Stimulated activated naive B cell treated with anti-CD40 and anti-IgM and Interleukin-4, amounts not matched to agents 10 μg/mL and 1 μg/mL and 100 μg/mL, for 72 hours (primary cell): ENCODE measurements at regions not wholly inside any gene's neighbourhood (a gene's known extent, or its start where the extent isn't known, plus 50 kb on each side); places are given as distances from the start of the nearest gene placed in this dataset.
"Not testable (repeated sequence)": the region's sequence is repeated elsewhere in the genome, so short reads cannot be mapped to it uniquely, and the experiment has no call there.

Experiments used
- ATAC-seq, 2 donors: fragments of 150-1000 bp; cut with Tn5 transposase; replicated peaks; 2 replicates each; pipeline ENCODE4 v1.10.0; 2021; ENCODE audit warnings: moderate library complexity in 1 of 2
- DNase-seq: peaks from one replicate; pipeline ENCODE4 v3.0.0; 2021
- H3K27ac Mint-ChIP-seq: one replicate; pipeline ENCODE4 v1.8.0; 2022; ENCODE audit warnings: mild to moderate bottlenecking, mixed read lengths
- H3K27me3 Mint-ChIP-seq, 2 donors: one replicate each; pipeline ENCODE4 v1.8.0; 2022; ENCODE audit warnings: mixed read lengths in 2 of 2
- H3K36me3 Mint-ChIP-seq, 2 donors: one replicate each; pipeline ENCODE4 v1.8.0; 2022; ENCODE audit warnings: mixed read lengths in 2 of 2, mild to moderate bottlenecking in 1 of 2
- H3K4me1 Mint-ChIP-seq, 2 donors: one replicate each; pipeline ENCODE4 v1.8.0; 2022; ENCODE audit warnings: mixed read lengths in 2 of 2, mild to moderate bottlenecking in 1 of 2
- H3K4me3 Mint-ChIP-seq, 2 donors: one replicate each; pipeline ENCODE4 v1.8.0; 2022; ENCODE audit warnings: mild to moderate bottlenecking in 2 of 2, mixed read lengths in 2 of 2, moderate library complexity in 1 of 2
- H3K9me3 Mint-ChIP-seq, 2 donors: one replicate each; pipeline ENCODE4 v1.8.0; 2022; ENCODE audit warnings: mixed read lengths in 2 of 2, mild to moderate bottlenecking in 1 of 2

- ATAC-seq = no peak
- Mint-ChIP-seq H3K36me3 (no peaks in the 10 kb centered on the region), H3K27ac (no peak overlapping the region), H3K9me3 (peaks cover 0 to 9% of the 10 kb centered on the region in 2 donors), H3K27me3 (no peaks in the 10 kb centered on the region), H3K4me3 (no peak overlapping the region), H3K4me1 (no peaks in the 10 kb centered on the region)
- no peak for DNase-seq
Observed at GRCh38 chr2:52289741-52290140, 1257.8 kb upstream of the NRXN1 start.

DNA sequence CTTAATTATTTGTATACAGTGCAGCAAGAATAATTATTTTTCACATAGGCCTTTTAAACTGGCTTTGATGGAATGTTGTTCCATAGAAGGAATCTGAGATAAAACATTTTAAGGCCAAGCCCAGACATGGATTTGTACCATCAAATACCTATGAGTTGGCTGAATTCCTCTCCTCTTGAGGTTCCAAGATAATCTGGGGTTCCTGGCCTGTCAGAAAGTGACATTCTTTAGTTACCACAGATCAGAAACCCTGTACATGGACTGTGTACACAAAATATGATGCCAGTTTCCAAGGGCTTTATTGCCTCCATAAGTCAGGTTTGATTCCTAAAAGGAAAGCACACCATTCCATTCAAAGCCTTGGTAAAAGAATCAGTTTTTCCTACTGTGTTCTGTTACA is 1256.7 kb upstream of the NRXN1 start:
- Mint-ChIP-seq H3K4me1 (no peaks in the 10 kb centered on the region), H3K27ac (no peak overlapping the region), H3K9me3 (peaks cover 0 to 9% of the 10 kb centered on the region in 2 donors), H3K4me3 (no peak overlapping the region), H3K36me3 (no peaks in the 10 kb centered on the region), H3K27me3 (no peaks in the 10 kb centered on the region)
- no peak for ATAC-seq
- no peak for DNase-seq

DNA sequence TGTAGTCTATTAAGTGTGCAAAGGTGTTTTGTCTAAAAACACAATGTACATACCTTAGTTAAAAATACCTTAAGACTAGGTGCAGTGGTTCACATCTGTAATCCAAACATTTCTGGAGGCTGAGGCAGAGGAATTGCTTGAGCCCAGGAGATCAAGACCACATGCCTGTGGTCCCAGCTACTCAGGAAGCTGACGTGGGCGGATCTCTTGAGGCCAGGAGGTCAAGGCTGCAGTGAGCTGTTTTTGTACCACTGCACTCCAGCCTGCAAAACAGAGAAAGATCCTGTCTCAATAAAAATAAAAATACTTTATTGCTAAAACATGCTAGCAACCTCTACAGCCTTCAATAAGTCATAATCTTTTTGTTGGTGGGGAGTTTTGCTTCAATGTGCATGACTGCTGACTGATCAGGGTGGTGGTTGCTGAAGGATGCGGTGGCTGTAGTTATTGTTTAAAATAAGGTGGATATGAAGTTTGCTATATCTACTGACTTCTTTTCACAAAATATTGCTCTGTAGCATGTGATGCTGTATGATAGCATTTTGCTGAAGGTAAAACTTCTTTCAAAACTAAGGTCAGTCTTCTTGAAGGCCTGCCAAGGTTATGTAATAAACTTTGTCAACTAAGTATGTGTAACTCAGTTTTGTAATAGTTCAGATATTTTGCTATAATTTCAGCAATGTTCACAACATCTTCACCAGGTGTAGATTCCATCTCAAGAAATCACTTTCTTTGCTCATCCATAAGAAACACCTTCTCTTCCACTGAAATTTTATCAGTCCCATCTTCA is 1238.0 kb upstream of the NRXN1 start:
- no peaks in the 10 kb centered on the region for H3K4me1 Mint-ChIP-seq
- no peak overlapping the region for H3K27ac Mint-ChIP-seq
- H3K9me3 Mint-ChIP-seq = peaks cover 4 to 11% of the 10 kb centered on the region in 2 donors
- no peaks in the 10 kb centered on the region for H3K36me3 Mint-ChIP-seq
- no peaks in the 10 kb centered on the region for H3K27me3 Mint-ChIP-seq
- DNase-seq = no peak
- no peak overlapping the region for H3K4me3 Mint-ChIP-seq
- no peak for ATAC-seq

GRCh38 chr2:52264911-52265310 is 1233.0 kb upstream of the NRXN1 start:
- ATAC-seq (no peak), DNase-seq (no peak)
- H3K27me3 Mint-ChIP-seq = no peaks in the 10 kb centered on the region
- H3K9me3 Mint-ChIP-seq = peaks cover 0 to 5% of the 10 kb centered on the region in 2 donors
- no peaks in the 10 kb centered on the region for H3K36me3 Mint-ChIP-seq
- H3K4me1 Mint-ChIP-seq = no peaks in the 10 kb centered on the region
- no peak overlapping the region for H3K27ac Mint-ChIP-seq
- H3K4me3 Mint-ChIP-seq = no peak overlapping the region

- Mint-ChIP-seq H3K36me3 (no peaks in the 10 kb centered on the region), H3K9me3 (peaks cover 0 to 5% of the 10 kb centered on the region in 2 donors), H3K4me1 (no peaks in the 10 kb centered on the region), H3K27me3 (no peaks in the 10 kb centered on the region), H3K4me3 (no peak overlapping the region), H3K27ac (no peak overlapping the region)
- DNase-seq = no peak
- no peak for ATAC-seq
Observed at GRCh38 chr2:52264488-52264887, 1232.6 kb upstream of the NRXN1 start.

DNA sequence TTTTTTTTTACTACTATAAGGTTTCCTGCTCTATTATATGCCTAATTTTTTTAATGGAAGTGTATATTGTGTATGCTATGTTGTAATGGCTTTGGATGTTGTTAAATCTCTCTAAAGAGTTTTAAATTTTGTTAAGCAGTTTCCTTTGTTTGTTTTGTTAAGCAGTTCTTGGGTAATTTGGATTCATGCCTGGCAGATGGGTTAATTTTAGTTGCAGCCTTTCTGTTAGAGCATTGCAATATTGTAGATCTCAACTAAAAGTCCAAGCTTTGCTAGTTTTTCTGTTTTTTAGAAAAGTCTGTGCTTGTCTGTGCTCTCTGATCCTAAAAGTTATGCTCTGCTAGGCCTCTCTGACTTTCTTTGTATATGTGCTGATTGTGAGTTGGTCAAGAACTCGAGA is 1229.0 kb upstream of the NRXN1 start:
- no peaks in the 10 kb centered on the region for H3K36me3 Mint-ChIP-seq

GRCh38 chr2:52258967-52259366 is 1227.0 kb upstream of the NRXN1 start:
- H3K9me3 Mint-ChIP-seq, DNase-seq, H3K4me1 Mint-ChIP-seq, H3K27me3 Mint-ChIP-seq, H3K4me3 Mint-ChIP-seq, H3K27ac Mint-ChIP-seq, H3K36me3 Mint-ChIP-seq, ATAC-seq: not testable (repeated sequence)

More for the DNA sequence above, 1229.0 kb upstream of the NRXN1 start:
- no peak overlapping the region for H3K4me3 Mint-ChIP-seq
- no peaks in the 10 kb centered on the region for H3K4me1 Mint-ChIP-seq
- H3K27ac Mint-ChIP-seq = no peak overlapping the region
- DNase-seq (no peak), ATAC-seq (no peak)
- H3K27me3 Mint-ChIP-seq = no peaks in the 10 kb centered on the region
- peaks cover 4% of the 10 kb centered on the region in 2 donors for H3K9me3 Mint-ChIP-seq

- Mint-ChIP-seq H3K9me3 (peaks cover 4 to 7% of the 10 kb centered on the region in 2 donors), H3K27ac (no peak overlapping the region), H3K4me3 (no peak overlapping the region), H3K27me3 (no peaks in the 10 kb centered on the region), H3K4me1 (no peaks in the 10 kb centered on the region), H3K36me3 (no peaks in the 10 kb centered on the region)
- DNase-seq (no peak), ATAC-seq (no peak)
Observed at GRCh38 chr2:52258038-52258437, 1226.1 kb upstream of the NRXN1 start.

GRCh38 chr2:52253416-52253980 is 1221.6 kb upstream of the NRXN1 start:
- no peak for ATAC-seq
- Mint-ChIP-seq H3K27ac (no peak overlapping the region), H3K4me1 (no peaks in the 10 kb centered on the region), H3K27me3 (no peaks in the 10 kb centered on the region), H3K4me3 (no peak overlapping the region), H3K9me3 (peaks cover 4 to 5% of the 10 kb centered on the region in 2 donors), H3K36me3 (no peaks in the 10 kb centered on the region)
- DNase-seq = no peak

GRCh38 chr2:52238782-52239181 is 1206.8 kb upstream of the NRXN1 start:
- Mint-ChIP-seq H3K27me3 (no peaks in the 10 kb centered on the region), H3K4me1 (no peaks in the 10 kb centered on the region), H3K36me3 (no peaks in the 10 kb centered on the region), H3K27ac (no peak overlapping the region), H3K9me3 (peaks cover 0 to 5% of the 10 kb centered on the region in 2 donors), H3K4me3 (no peak overlapping the region)
- DNase-seq = no peak
- no peak for ATAC-seq

- no peak overlapping the region for H3K4me3 Mint-ChIP-seq
- H3K4me1 Mint-ChIP-seq = no peaks in the 10 kb centered on the region
- no peak overlapping the region for H3K27ac Mint-ChIP-seq
- H3K36me3 Mint-ChIP-seq = no peaks in the 10 kb centered on the region
- H3K27me3 Mint-ChIP-seq = no peaks in the 10 kb centered on the region
- DNase-seq (no peak), ATAC-seq (no peak)
- peaks cover 2 to 4% of the 10 kb centered on the region in 2 donors for H3K9me3 Mint-ChIP-seq
Observed at GRCh38 chr2:52222128-52222527, 1190.2 kb upstream of the NRXN1 start.

DNA sequence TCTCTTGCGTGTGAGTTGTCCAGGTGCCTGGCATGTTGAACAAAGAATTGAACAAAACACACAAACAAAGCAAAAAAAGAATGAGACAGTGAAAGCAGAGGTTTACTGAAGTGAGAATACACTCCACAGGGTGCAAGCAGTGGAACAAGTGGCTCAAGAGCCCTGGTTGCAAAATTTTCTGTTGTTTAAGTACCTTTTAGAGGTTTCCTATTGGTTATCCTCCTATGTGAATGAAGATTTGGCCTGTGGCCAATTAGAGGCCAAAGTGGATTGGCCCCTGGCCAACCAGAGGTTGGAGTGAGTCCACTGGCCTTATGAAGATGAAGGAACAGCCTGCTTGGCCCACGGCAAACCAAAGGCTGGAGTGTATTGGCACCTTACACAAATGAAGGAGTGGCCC is 1188.5 kb upstream of the NRXN1 start:
- Mint-ChIP-seq H3K36me3 (no peaks in the 10 kb centered on the region), H3K4me1 (no peaks in the 10 kb centered on the region), H3K27me3 (no peaks in the 10 kb centered on the region), H3K9me3 (peaks cover 2% of the 10 kb centered on the region in 2 donors), H3K27ac (no peak overlapping the region), H3K4me3 (no peak overlapping the region)
- ATAC-seq = no peak
- no peak for DNase-seq

DNA sequence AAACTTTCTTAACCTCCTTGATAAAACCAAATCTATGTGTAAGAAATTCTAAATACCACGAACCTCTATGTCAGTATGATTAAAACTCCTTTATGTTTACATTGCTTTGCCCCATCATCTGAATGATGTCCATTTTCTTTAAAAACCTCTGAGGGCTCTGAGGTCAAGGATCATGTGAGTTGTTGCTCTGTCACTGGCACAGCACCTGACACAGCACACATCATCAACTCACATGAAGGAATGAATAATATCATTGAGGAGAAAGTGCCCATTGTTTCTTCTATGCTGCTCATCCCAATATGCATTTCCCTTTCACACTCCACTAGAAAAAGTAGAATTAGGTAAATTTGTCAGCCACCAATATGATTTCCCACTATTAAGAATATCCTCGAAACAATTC is 1178.7 kb upstream of the NRXN1 start:
- Mint-ChIP-seq H3K36me3 (no peaks in the 10 kb centered on the region), H3K4me1 (no peaks in the 10 kb centered on the region), H3K27ac (no peak overlapping the region), H3K9me3 (peaks cover 0 to 2% of the 10 kb centered on the region in 2 donors), H3K27me3 (no peaks in the 10 kb centered on the region), H3K4me3 (no peak overlapping the region)
- ATAC-seq = no peak
- DNase-seq = no peak

DNA sequence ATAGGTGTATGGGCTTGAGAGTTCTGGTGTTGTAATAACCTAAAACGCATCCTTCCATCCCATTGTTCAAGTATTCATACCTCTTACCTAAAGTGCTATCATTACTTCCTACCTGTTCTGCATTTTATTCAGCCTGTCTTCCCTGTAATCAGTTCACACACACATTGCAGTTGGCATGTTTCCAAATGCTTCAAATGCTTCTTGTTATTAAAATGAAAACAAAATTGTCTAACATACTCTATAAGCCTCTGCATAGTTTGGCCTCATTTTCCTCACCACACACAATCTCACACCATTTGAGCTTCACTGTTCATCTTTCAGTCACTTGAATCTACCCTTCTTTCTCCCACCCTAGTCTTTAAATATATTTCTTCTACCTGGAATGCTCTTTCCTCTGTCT is 1178.2 kb upstream of the NRXN1 start:
- DNase-seq = no peak
- no peaks in the 10 kb centered on the region for H3K36me3 Mint-ChIP-seq
- ATAC-seq = no peak
- no peaks in the 10 kb centered on the region for H3K4me1 Mint-ChIP-seq
- H3K27me3 Mint-ChIP-seq = no peaks in the 10 kb centered on the region
- no peak overlapping the region for H3K27ac Mint-ChIP-seq
- H3K4me3 Mint-ChIP-seq = no peak overlapping the region
- peaks cover 0 to 2% of the 10 kb centered on the region in 2 donors for H3K9me3 Mint-ChIP-seq

- Mint-ChIP-seq H3K27ac (no peak overlapping the region), H3K4me1 (no peaks in the 10 kb centered on the region), H3K4me3 (no peak overlapping the region), H3K36me3 (no peaks in the 10 kb centered on the region), H3K27me3 (no peaks in the 10 kb centered on the region), H3K9me3 (peaks cover 0 to 4% of the 10 kb centered on the region in 2 donors)
- no peak for ATAC-seq
- no peak for DNase-seq
Observed at GRCh38 chr2:52194342-52194741, 1162.4 kb upstream of the NRXN1 start.
